Osteocyte (in vitro differentiated cells): ENCODE measurements at regions not wholly inside any gene's neighbourhood (a gene's known extent, or its start where the extent isn't known, plus 50 kb on each side); places are given as distances from the start of the nearest gene placed in this dataset.

Experiments used
- DNase-seq: peaks from one replicate; pipeline ENCODE4 v3.0.0; 2021; ENCODE audit warnings: mixed read lengths; ENCODE audit not compliant: unreplicated experiment; ENCODE audit errors: extremely low spot score
- H3K27ac Mint-ChIP-seq: one replicate; pipeline ENCODE4 v1.8.0; 2021; ENCODE audit warnings: mild to moderate bottlenecking, mixed read lengths; ENCODE audit not compliant: unreplicated experiment
- H3K27me3 Mint-ChIP-seq: one replicate; pipeline ENCODE4 v1.8.0; 2021; ENCODE audit warnings: mixed read lengths; ENCODE audit not compliant: unreplicated experiment
- H3K36me3 Mint-ChIP-seq: one replicate; pipeline ENCODE4 v1.8.0; 2021; ENCODE audit warnings: mixed read lengths; ENCODE audit not compliant: unreplicated experiment
- H3K4me1 Mint-ChIP-seq: one replicate; pipeline ENCODE4 v1.8.0; 2021; ENCODE audit warnings: mixed read lengths; ENCODE audit not compliant: unreplicated experiment
- H3K4me3 Mint-ChIP-seq: one replicate; pipeline ENCODE4 v1.8.0; 2021; ENCODE audit warnings: mild to moderate bottlenecking, moderate library complexity, mixed read lengths; ENCODE audit not compliant: unreplicated experiment
- H3K9me3 Mint-ChIP-seq: one replicate; pipeline ENCODE4 v1.8.0; 2021; ENCODE audit warnings: mixed read lengths; ENCODE audit not compliant: unreplicated experiment
- TF ChIP-seq, protein P1 (sequence below): fragments of 200-600 bp; sonication (generic); IDR thresholded peaks from 2 replicates; pipeline ENCODE4 v1.5.0; 2021; ENCODE audit warnings: antibody characterized with exemption, mild to moderate bottlenecking, moderate library complexity

- TF ChIP-seq, protein P1, sequence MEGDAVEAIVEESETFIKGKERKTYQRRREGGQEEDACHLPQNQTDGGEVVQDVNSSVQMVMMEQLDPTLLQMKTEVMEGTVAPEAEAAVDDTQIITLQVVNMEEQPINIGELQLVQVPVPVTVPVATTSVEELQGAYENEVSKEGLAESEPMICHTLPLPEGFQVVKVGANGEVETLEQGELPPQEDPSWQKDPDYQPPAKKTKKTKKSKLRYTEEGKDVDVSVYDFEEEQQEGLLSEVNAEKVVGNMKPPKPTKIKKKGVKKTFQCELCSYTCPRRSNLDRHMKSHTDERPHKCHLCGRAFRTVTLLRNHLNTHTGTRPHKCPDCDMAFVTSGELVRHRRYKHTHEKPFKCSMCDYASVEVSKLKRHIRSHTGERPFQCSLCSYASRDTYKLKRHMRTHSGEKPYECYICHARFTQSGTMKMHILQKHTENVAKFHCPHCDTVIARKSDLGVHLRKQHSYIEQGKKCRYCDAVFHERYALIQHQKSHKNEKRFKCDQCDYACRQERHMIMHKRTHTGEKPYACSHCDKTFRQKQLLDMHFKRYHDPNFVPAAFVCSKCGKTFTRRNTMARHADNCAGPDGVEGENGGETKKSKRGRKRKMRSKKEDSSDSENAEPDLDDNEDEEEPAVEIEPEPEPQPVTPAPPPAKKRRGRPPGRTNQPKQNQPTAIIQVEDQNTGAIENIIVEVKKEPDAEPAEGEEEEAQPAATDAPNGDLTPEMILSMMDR = no peak
- Mint-ChIP-seq H3K27me3 (no peaks in the 10 kb centered on the region), H3K27ac (no peak overlapping the region), H3K4me1 (peaks cover 6% of the 10 kb centered on the region), H3K9me3 (peaks cover 18% of the 10 kb centered on the region), H3K4me3 (no peak overlapping the region), H3K36me3 (peaks cover 3% of the 10 kb centered on the region)
- DNase-seq = no peak
These were observed 99.6 kb upstream of the KRR1 start for GRCh38 chr12:75611041-75611440.

GRCh38 chr12:75606956-75607355 is 95.5 kb upstream of the KRR1 start:
- TF ChIP-seq, protein P1 = no peak
- Mint-ChIP-seq H3K27ac (no peak overlapping the region), H3K9me3 (no peaks in the 10 kb centered on the region), H3K27me3 (no peaks in the 10 kb centered on the region), H3K36me3 (no peaks in the 10 kb centered on the region), H3K4me3 (no peak overlapping the region), H3K4me1 (peaks cover 19% of the 10 kb centered on the region)
- no peak for DNase-seq

- peaks cover 19% of the 10 kb centered on the region for H3K4me1 Mint-ChIP-seq
- H3K36me3 Mint-ChIP-seq = no peaks in the 10 kb centered on the region
- H3K9me3 Mint-ChIP-seq = no peaks in the 10 kb centered on the region
- no peak overlapping the region for H3K4me3 Mint-ChIP-seq
- TF ChIP-seq, protein P1 = no peak
- H3K27me3 Mint-ChIP-seq = no peaks in the 10 kb centered on the region
- no peak for DNase-seq
- no peak overlapping the region for H3K27ac Mint-ChIP-seq
These were observed 94.7 kb upstream of the KRR1 start for GRCh38 chr12:75606151-75606550.

GRCh38 chr12:75603475-75603874 is 92.1 kb upstream of the KRR1 start:
- no peak overlapping the region for H3K27ac Mint-ChIP-seq
- H3K9me3 Mint-ChIP-seq = no peaks in the 10 kb centered on the region
- no peak for DNase-seq
- peaks cover 19% of the 10 kb centered on the region for H3K4me1 Mint-ChIP-seq
- no peaks in the 10 kb centered on the region for H3K36me3 Mint-ChIP-seq
- H3K27me3 Mint-ChIP-seq = no peaks in the 10 kb centered on the region
- H3K4me3 Mint-ChIP-seq = no peak overlapping the region
- TF ChIP-seq, protein P1 = no peak

DNA sequence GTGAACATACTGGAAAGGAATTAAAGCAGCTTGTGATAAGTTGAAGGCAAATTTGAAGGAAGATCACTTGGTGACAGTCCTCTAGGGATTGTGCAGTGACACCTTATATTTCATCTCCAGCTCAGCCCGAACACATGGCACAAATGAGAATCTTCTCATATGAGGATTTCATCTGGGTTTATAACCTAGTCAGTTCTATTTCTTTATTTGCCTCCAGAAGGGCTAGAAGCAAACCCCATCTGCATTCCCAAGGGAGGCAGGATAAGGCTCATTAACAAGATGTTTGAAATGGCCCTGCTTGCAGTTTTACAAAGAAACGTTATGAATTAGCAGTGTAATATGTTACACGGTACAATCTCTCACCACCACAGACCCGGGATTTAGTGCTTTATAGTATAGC is 90.7 kb upstream of the KRR1 start:
- H3K4me3 Mint-ChIP-seq = no peak overlapping the region
- no peaks in the 10 kb centered on the region for H3K9me3 Mint-ChIP-seq
- no peaks in the 10 kb centered on the region for H3K36me3 Mint-ChIP-seq
- no peak for DNase-seq
- H3K27me3 Mint-ChIP-seq = no peaks in the 10 kb centered on the region
- TF ChIP-seq, protein P1 = no peak
- H3K4me1 Mint-ChIP-seq = peaks cover 19% of the 10 kb centered on the region
- H3K27ac Mint-ChIP-seq = no peak overlapping the region
